Transverse colon (tissue), 4 donors: ENCODE measurements at regions not wholly inside any gene's neighbourhood (a gene's known extent, or its start where the extent isn't known, plus 50 kb on each side); places are given as distances from the start of the nearest gene placed in this dataset.
"Not testable (repeated sequence)": the region's sequence is repeated elsewhere in the genome, so short reads cannot be mapped to it uniquely, and the experiment has no call there.

Source experiments
- CTCF ChIP-seq, 5 experiments: fragments of 200-600 bp in 3 of 5; fragments of 450-650 bp in 2 of 5; sonication (generic) in 3 of 5; IDR thresholded peaks; 1 replicate in 2 of 5; 2 replicates in 3 of 5; pipeline ENCODE4 v1.5.1; 2016 to 2017; ENCODE audit warnings: antibody characterized with exemption in 5 of 5, inconsistent platforms in 3 of 5, mild to moderate bottlenecking in 2 of 5, moderate library complexity in 1 of 5
- EP300 ChIP-seq: sonication (generic); formaldehyde crosslinking; IDR thresholded peaks from one replicate; pipeline ENCODE4 v1.6.1; 2017; ENCODE audit warnings: antibody characterized with exemption, low read depth
- POLR2A ChIP-seq: fragments of 450-650 bp; IDR thresholded peaks from one replicate; pipeline ENCODE4 v1.6.1; 2016; ENCODE audit warnings: antibody characterized with exemption, mild to moderate bottlenecking, moderate library complexity
- POLR2AphosphoS5 ChIP-seq, 3 donors: sonication (generic); formaldehyde crosslinking; IDR thresholded peaks; one replicate each; pipeline ENCODE4 v1.6.1; 2016; ENCODE audit warnings: antibody characterized with exemption in 3 of 3

- not testable (repeated sequence) for TF ChIP-seq POLR2AphosphoS5 (IDR thresholded peaks at IDR 0.05); CTCF (IDR thresholded peaks at IDR 0.05); EP300; POLR2A
Observed at GRCh38 chr7:69106946-69107345, 491.3 kb upstream of the AUTS2 start.
